Fibroblast of lung (primary cell): ENCODE measurements at regions not wholly inside any gene's neighbourhood (a gene's known extent, or its start where the extent isn't known, plus 50 kb on each side); places are given as distances from the start of the nearest gene placed in this dataset.

Experiments used
- EZH2 ChIP-seq: IDR thresholded peaks from 2 replicates; pipeline ENCODE4 v1.5.1; 2012; ENCODE audit warnings: low read length, control low read depth, mild to moderate bottlenecking; ENCODE audit errors: missing control alignments
- TF ChIP-seq, protein P1 (sequence below), 2 donors: IDR thresholded peaks in 1 of 2; conservative IDR thresholded peaks in 1 of 2; 1 replicate in 1 of 2; 2 replicates in 1 of 2; pipeline ENCODE4 v1.5.1; 2011 to 2012; ENCODE audit warnings: low read length in 2 of 2, control low read depth in 1 of 2, inconsistent platforms in 1 of 2, low read depth in 1 of 2, mild to moderate bottlenecking in 1 of 2

DNA sequence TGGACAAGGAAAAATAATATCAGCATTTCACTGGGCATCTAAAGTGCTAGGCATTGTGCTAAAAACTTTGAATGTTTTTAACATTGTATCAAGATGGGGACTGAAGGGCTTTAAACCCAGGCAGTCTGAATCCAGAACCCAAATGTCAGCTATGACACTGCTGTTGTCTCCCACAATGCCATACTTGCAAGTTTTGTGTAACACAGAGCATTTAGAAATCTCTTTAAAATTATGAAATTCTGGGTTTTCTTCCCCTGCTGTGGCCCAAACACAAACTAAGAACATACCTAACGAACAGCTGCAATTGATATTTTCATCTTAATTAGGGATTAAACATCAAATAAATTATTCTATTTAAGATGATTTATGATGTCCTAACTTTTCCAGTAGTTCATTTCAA, 66.8 kb upstream of the LSM6 start:
- TF ChIP-seq, protein P1, sequence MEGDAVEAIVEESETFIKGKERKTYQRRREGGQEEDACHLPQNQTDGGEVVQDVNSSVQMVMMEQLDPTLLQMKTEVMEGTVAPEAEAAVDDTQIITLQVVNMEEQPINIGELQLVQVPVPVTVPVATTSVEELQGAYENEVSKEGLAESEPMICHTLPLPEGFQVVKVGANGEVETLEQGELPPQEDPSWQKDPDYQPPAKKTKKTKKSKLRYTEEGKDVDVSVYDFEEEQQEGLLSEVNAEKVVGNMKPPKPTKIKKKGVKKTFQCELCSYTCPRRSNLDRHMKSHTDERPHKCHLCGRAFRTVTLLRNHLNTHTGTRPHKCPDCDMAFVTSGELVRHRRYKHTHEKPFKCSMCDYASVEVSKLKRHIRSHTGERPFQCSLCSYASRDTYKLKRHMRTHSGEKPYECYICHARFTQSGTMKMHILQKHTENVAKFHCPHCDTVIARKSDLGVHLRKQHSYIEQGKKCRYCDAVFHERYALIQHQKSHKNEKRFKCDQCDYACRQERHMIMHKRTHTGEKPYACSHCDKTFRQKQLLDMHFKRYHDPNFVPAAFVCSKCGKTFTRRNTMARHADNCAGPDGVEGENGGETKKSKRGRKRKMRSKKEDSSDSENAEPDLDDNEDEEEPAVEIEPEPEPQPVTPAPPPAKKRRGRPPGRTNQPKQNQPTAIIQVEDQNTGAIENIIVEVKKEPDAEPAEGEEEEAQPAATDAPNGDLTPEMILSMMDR (conservative IDR thresholded peaks at IDR 0.05 in 1 of 2, IDR thresholded peaks at IDR 0.05 in 1 of 2; ENCODE audit: low read depth in 1 of 2, low read length in 2 of 2), result no peak
- TF ChIP-seq EZH2, result no peak
